Trophoblast cell (in vitro differentiated cells and primary cell): ENCODE measurements at regions not wholly inside any gene's neighbourhood (a gene's known extent, or its start where the extent isn't known, plus 50 kb on each side); places are given as distances from the start of the nearest gene placed in this dataset.

ENCODE experiments used
- DNase-seq, 2 donors: peaks; one replicate each; pipeline ENCODE4 v3.0.0-alpha.2; 2016
- H2AFZ ChIP-seq: 2 replicates; pipeline ENCODE4 v1.6.1; 2013; ENCODE audit warnings: low read length, moderate library complexity, mild to moderate bottlenecking; ENCODE audit not compliant: insufficient read depth, poor library complexity
- H2AK5ac ChIP-seq: 2 replicates; pipeline ENCODE4 v1.6.1; 2013; ENCODE audit warnings: mild to moderate bottlenecking, low read length
- H2BK120ac ChIP-seq: 2 replicates; pipeline ENCODE4 v1.6.1; 2013; ENCODE audit warnings: low read length, mild to moderate bottlenecking, moderate library complexity; ENCODE audit not compliant: insufficient read depth, poor library complexity
- H2BK12ac ChIP-seq: 2 replicates; pipeline ENCODE4 v1.6.1; 2013; ENCODE audit warnings: mild to moderate bottlenecking, low read length, moderate library complexity
- H2BK5ac ChIP-seq: 2 replicates; pipeline ENCODE4 v1.6.1; 2013; ENCODE audit warnings: low read length, low read depth, moderate library complexity, mild to moderate bottlenecking; ENCODE audit not compliant: poor library complexity
- H3K14ac ChIP-seq: 2 replicates; pipeline ENCODE4 v1.6.1; 2013; ENCODE audit warnings: mild to moderate bottlenecking, low read length
- H3K18ac ChIP-seq: 2 replicates; pipeline ENCODE4 v1.6.1; 2013; ENCODE audit warnings: mild to moderate bottlenecking, low read length
- H3K23ac ChIP-seq: 2 replicates; pipeline ENCODE4 v1.6.1; 2013; ENCODE audit warnings: low read length
- H3K27ac ChIP-seq: 2 replicates; pipeline ENCODE4 v1.5.1; 2013; ENCODE audit warnings: low read depth, mild to moderate bottlenecking, inconsistent platforms, low read length, moderate library complexity
- H3K27me3 ChIP-seq: 2 replicates; pipeline ENCODE4 v1.6.1; 2013; ENCODE audit warnings: inconsistent platforms, mild to moderate bottlenecking, low read length, moderate library complexity; ENCODE audit not compliant: insufficient read depth
- H3K36me3 ChIP-seq, 2 experiments: 1 replicate in 1 of 2; 2 replicates in 1 of 2; pipeline ENCODE4 v1.6.1; 2013; ENCODE audit warnings: low read length in 2 of 2, mild to moderate bottlenecking in 2 of 2, moderate library complexity in 1 of 2; ENCODE audit not compliant: insufficient read depth in 2 of 2, control insufficient read depth in 1 of 2
- H3K4ac ChIP-seq: 2 replicates; pipeline ENCODE4 v1.6.1; 2013; ENCODE audit warnings: low read depth, mild to moderate bottlenecking, low read length, moderate library complexity
- H3K4me1 ChIP-seq, 2 experiments: 1 replicate in 1 of 2; 2 replicates in 1 of 2; pipeline ENCODE4 v1.6.1; 2013; ENCODE audit warnings: low read length in 2 of 2, mild to moderate bottlenecking in 2 of 2, moderate library complexity in 1 of 2; ENCODE audit not compliant: insufficient read depth in 2 of 2, control insufficient read depth in 1 of 2
- H3K4me2 ChIP-seq: 2 replicates; pipeline ENCODE4 v1.6.1; 2013; ENCODE audit warnings: inconsistent platforms, mild to moderate bottlenecking, low read length, moderate library complexity
- H3K4me3 ChIP-seq: 2 replicates; pipeline ENCODE4 v1.5.1; 2013; ENCODE audit warnings: mild to moderate bottlenecking, low read depth, low read length, inconsistent platforms
- H3K79me1 ChIP-seq: one replicate; pipeline ENCODE4 v1.6.1; 2013; ENCODE audit warnings: low read length
- H3K79me2 ChIP-seq: 2 replicates; pipeline ENCODE4 v1.6.1; 2013; ENCODE audit warnings: low read length, mild to moderate bottlenecking; ENCODE audit not compliant: control insufficient read depth, insufficient read depth, poor library complexity
- H3K9ac ChIP-seq: 2 replicates; pipeline ENCODE4 v1.6.1; 2013; ENCODE audit warnings: mild to moderate bottlenecking, low read length
- H3K9me3 ChIP-seq: 2 replicates; pipeline ENCODE4 v1.6.1; 2013; ENCODE audit warnings: low read depth, mild to moderate bottlenecking, control low read depth, inconsistent platforms, low read length; ENCODE audit not compliant: insufficient read depth
- H4K12ac ChIP-seq: 2 replicates; pipeline ENCODE4 v1.6.1; 2013; ENCODE audit warnings: low read depth, mild to moderate bottlenecking, low read length, moderate library complexity
- H4K8ac ChIP-seq: 2 replicates; pipeline ENCODE4 v1.6.1; 2013; ENCODE audit warnings: low read depth, mild to moderate bottlenecking, low read length, moderate library complexity
- H4K91ac ChIP-seq: one replicate; pipeline ENCODE4 v1.6.1; 2013; ENCODE audit warnings: low read depth, mild to moderate bottlenecking, low read length, moderate library complexity
- WGBS: extraction: QIAGEN DNeasy Blood & Tissue Kit; methylation state at CpG from one replicate; pipeline ENCODE4 v1.1.7; 2013; ENCODE audit warnings: missing lambda C conversion rate; ENCODE audit not compliant: insufficient read length, insufficient coverage; ENCODE audit errors: extremely low coverage; 5-methylcytosine and 5-hydroxymethylcytosine counted together

DNA sequence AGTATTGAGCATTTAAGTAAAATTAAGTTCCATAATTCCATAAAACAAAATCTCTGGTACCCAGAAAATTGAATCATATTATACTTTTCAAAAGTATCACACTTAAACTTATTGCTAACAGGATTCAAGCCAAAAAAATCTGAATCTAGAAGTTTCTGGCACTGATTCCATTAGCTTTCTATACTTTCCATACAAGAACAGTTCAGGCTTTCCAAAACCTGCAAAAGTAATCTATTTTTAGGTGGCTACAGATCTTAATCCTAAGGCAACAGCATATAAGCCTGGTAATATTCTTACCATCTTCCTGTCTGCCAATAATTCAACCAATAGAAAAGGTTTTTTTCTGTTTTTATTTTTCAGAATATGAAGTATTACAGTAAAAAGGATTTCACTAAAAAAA, 185.0 kb downstream of the CRPPA start:
- Histone ChIP-seq H4K8ac (no peak overlapping the region), H2AFZ (no peak overlapping the region), H3K23ac (no peak overlapping the region), H2BK12ac (no peak overlapping the region), H2BK5ac (no peak overlapping the region), H3K14ac (no peak overlapping the region), H3K79me1 (no peaks in the 10 kb centered on the region), H2AK5ac (no peak overlapping the region), H3K18ac (no peak overlapping the region), H4K12ac (no peak overlapping the region), H3K4ac (no peak overlapping the region), H3K36me3 (no peaks in the 10 kb centered on the region), H4K91ac (no peak overlapping the region), H3K4me1 (no peaks in the 10 kb centered on the region), H3K27ac (no peak overlapping the region), H2BK120ac (no peak overlapping the region), H3K27me3 (no peaks in the 10 kb centered on the region), H3K9me3 (no peaks in the 10 kb centered on the region), H3K4me3 (no peak overlapping the region), H3K4me2 (no peak overlapping the region), H3K79me2 (no peaks in the 10 kb centered on the region), H3K9ac (no peak overlapping the region)
- no peak for DNase-seq

DNA sequence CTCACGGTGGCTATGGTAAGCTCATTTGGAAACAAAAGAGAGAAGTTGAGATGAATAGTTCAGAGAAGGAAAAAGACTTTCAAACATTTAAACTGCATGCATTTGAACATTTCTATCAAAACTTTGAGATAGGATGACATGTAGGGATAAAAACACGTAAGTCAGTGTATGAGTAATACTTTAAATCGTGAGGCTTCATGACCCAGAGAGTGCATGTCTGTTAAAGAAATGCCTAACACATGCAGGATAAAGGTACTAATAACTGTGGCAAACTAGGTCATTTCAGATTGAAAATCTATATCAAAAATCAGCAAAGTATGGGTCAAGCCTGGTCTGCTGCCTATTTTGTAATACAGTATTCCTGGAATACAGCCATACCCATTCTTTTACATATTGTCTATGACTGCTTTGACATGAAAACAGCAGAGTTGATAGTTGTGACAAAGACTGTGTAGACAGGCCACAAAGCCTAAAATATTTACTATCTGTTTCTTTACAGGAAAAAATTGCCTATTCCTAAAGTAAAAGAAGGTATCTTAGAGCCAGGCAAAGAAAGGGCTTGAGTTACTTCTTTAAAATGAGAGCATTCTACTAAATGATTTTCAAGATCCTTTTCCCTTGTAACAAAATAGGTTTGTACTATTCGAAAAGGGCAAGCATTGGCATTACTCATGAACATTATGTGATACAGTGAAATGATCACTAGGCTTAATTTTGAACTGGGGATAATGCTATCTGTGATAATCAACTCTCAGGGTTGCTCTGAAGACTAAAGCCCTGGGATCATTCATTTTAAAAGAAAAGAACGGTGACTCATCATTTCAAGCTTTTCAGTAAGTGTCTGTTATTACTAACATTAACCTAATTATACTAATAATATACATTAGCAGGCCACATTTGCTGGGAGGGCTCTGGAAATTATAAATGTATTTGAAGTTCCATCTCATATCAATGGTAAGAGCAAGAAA, 185.9 kb downstream of the CRPPA start:
- Histone ChIP-seq H3K4ac (no peak overlapping the region), H2AFZ (no peak overlapping the region), H3K4me2 (no peak overlapping the region), H3K4me1 (no peaks in the 10 kb centered on the region), H3K14ac (no peak overlapping the region), H2BK120ac (no peak overlapping the region), H3K9me3 (peaks cover 3% of the 10 kb centered on the region), H2BK12ac (no peak overlapping the region), H4K91ac (no peak overlapping the region), H3K4me3 (no peak overlapping the region), H4K8ac (no peak overlapping the region), H2AK5ac (no peak overlapping the region), H2BK5ac (no peak overlapping the region), H3K36me3 (no peaks in the 10 kb centered on the region), H3K18ac (no peak overlapping the region), H3K79me1 (no peaks in the 10 kb centered on the region), H3K23ac (no peak overlapping the region), H4K12ac (no peak overlapping the region), H3K79me2 (no peaks in the 10 kb centered on the region), H3K9ac (no peak overlapping the region), H3K27ac (no peak overlapping the region), H3K27me3 (no peaks in the 10 kb centered on the region)
- DNase-seq, result no peak
- no CpG with 5 or more reads among the region's 5 CpGs for WGBS

DNA sequence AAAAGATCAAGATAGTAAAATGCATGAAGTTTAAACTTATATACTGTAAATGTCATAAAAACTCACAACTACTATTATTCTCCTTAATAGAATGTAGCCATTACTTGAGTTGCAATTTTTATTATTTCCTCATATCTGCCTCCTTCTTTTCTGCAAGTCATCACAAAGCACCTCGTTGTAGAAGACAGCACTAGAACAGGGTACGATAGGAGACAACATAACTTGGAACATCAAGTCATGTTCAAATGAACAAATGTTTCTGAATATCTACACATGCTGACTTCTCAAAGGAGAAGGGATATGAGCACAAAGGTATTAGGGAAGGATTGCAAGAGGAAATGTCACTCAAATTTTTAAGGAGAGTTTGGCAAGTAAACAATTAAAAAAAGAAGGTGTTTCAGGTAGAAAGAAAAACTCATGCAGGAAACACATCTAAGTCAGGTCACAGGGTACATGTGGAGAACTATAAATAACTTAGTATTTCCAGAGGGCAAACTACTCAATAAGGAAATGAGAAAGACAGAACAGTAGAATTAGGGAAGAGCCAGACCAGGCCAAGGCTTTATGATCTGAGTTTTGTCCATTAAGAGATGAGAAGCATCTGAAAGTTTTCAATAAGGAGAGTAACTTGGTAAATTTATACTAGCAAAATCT, 186.7 kb downstream of the CRPPA start:
- H3K9ac ChIP-seq, result no peak overlapping the region
- H3K36me3 ChIP-seq, result no peaks in the 10 kb centered on the region
- H3K4me1 ChIP-seq, result no peaks in the 10 kb centered on the region
- no peak overlapping the region for H2BK120ac ChIP-seq
- H3K4me3 ChIP-seq, result no peak overlapping the region
- peaks cover 3% of the 10 kb centered on the region for H3K9me3 ChIP-seq
- no peak overlapping the region for H3K14ac ChIP-seq
- no peak overlapping the region for H3K27ac ChIP-seq
- no peak for DNase-seq
- no peak overlapping the region for H2AK5ac ChIP-seq
- no peak overlapping the region for H2BK5ac ChIP-seq
- H3K4me2 ChIP-seq, result no peak overlapping the region
- no peak overlapping the region for H3K23ac ChIP-seq
- H3K79me2 ChIP-seq, result no peaks in the 10 kb centered on the region
- no peak overlapping the region for H3K4ac ChIP-seq
- no peak overlapping the region for H2BK12ac ChIP-seq
- no peak overlapping the region for H4K12ac ChIP-seq
- H4K8ac ChIP-seq, result no peak overlapping the region
- no CpG with 5 or more reads among the region's 2 CpGs for WGBS
- no peak overlapping the region for H3K18ac ChIP-seq
- no peak overlapping the region for H4K91ac ChIP-seq
- H2AFZ ChIP-seq, result no peak overlapping the region
- H3K79me1 ChIP-seq, result no peaks in the 10 kb centered on the region
- H3K27me3 ChIP-seq, result no peaks in the 10 kb centered on the region

DNA sequence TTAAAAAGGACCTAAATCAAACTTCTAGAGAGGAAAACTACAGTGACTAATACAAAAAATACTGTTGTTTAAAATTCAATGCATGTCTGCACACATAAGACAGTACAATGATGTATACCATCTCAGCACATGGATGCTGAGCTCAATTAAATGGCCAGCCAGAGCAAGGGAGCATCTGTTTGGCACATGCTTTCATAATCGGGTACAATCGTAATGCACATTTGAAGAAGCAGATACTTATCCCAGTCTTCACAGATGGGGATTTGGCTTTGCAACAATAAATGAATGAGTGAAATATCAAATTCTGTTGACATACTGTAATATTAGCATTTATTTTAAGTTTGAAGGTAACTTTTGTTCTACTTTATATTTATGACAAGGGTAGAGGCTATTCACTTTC, 187.8 kb downstream of the CRPPA start:
- no peak overlapping the region for H2BK12ac ChIP-seq
- H4K91ac ChIP-seq, result no peak overlapping the region
- WGBS, result no CpG with 5 or more reads among the region's 2 CpGs
- no peaks in the 10 kb centered on the region for H3K79me1 ChIP-seq
- no peaks in the 10 kb centered on the region for H3K79me2 ChIP-seq
- no peak overlapping the region for H3K4me3 ChIP-seq
- no peaks in the 10 kb centered on the region for H3K36me3 ChIP-seq
- H2AFZ ChIP-seq, result no peak overlapping the region
- H2AK5ac ChIP-seq, result no peak overlapping the region
- no peak overlapping the region for H3K4ac ChIP-seq
- no peak overlapping the region for H4K12ac ChIP-seq
- H3K9ac ChIP-seq, result no peak overlapping the region
- H3K4me2 ChIP-seq, result no peak overlapping the region
- H3K27me3 ChIP-seq, result no peaks in the 10 kb centered on the region
- H2BK5ac ChIP-seq, result no peak overlapping the region
- no peak overlapping the region for H3K23ac ChIP-seq
- no peak overlapping the region for H4K8ac ChIP-seq
- no peak overlapping the region for H3K27ac ChIP-seq
- no peak overlapping the region for H2BK120ac ChIP-seq
- no peaks in the 10 kb centered on the region for H3K4me1 ChIP-seq
- H3K14ac ChIP-seq, result no peak overlapping the region
- H3K9me3 ChIP-seq, result peaks cover 3% of the 10 kb centered on the region
- DNase-seq, result no peak
- H3K18ac ChIP-seq, result no peak overlapping the region
